ENCODE measurements at regions not wholly inside any gene's neighbourhood (a gene's known extent, or its start where the extent isn't known, plus 50 kb on each side); places are given as distances from the start of the nearest gene placed in this dataset.

- Histone ChIP-seq H3K4me3 (no peak overlapping the region), H3K36me3 (no peaks in the 10 kb centered on the region), H3K27ac (no peak overlapping the region), H3K9me3 (no peaks in the 10 kb centered on the region), H3K4me1 (replicated peaks) (no peaks in the 10 kb centered on the region), H3K27me3 (replicated peaks; ENCODE audit: insufficient read depth) (no peaks in the 10 kb centered on the region)
- intact Hi-C loops (cut with DNase I) = no loop called here
- 80% methylated on average over 7 of the region's 7 CpGs for WGBS
- TF ChIP-seq CTCF (IDR thresholded peaks at IDR 0.05) = no peak
- TF ChIP-seq POLR2A (IDR thresholded peaks at IDR 0.05) = no peak
- TF ChIP-seq POLR2AphosphoS5 (IDR thresholded peaks at IDR 0.05) = no peak
- DNase-seq (ENCODE audit: low spot score) = no peak
Measured at GRCh38 chr22:19595532-19595931, 71.3 kb upstream of the CLDN5 start.

- no peaks in the 10 kb centered on the region for H3K9me3 ChIP-seq
- no peaks in the 10 kb centered on the region for H3K4me1 ChIP-seq (replicated peaks)
- H3K36me3 ChIP-seq = no peaks in the 10 kb centered on the region
- DNase-seq (ENCODE audit: low spot score) = no peak
- H3K27me3 ChIP-seq (replicated peaks; ENCODE audit: insufficient read depth) = no peaks in the 10 kb centered on the region
- intact Hi-C loops (cut with DNase I) = no loop called here
- no peak overlapping the region for H3K4me3 ChIP-seq
- 77% methylated on average over 20 of the region's 20 CpGs for WGBS
- no peak for TF ChIP-seq CTCF (IDR thresholded peaks at IDR 0.05)
- TF ChIP-seq POLR2A (IDR thresholded peaks at IDR 0.05) = no peak
- TF ChIP-seq POLR2AphosphoS5 (IDR thresholded peaks at IDR 0.05) = no peak
- H3K27ac ChIP-seq = no peak overlapping the region
Measured at GRCh38 chr22:19596680-19597398, 72.6 kb upstream of the CLDN5 start.

GRCh38 chr22:19597399-19597735 lies 73.2 kb upstream of the CLDN5 start:
- no peak for TF ChIP-seq CTCF (IDR thresholded peaks at IDR 0.05)
- TF ChIP-seq POLR2A (IDR thresholded peaks at IDR 0.05) = no peak
- TF ChIP-seq POLR2AphosphoS5 (IDR thresholded peaks at IDR 0.05) = peak; percentile 3

GRCh38 chr22:19598054-19598855 lies 74.0 kb upstream of the CLDN5 start:
- no peak overlapping the region for H3K4me3 ChIP-seq
- 73% methylated on average over 10 of the region's 10 CpGs for WGBS
- DNase-seq (ENCODE audit: low spot score) = no peak
- H3K27ac ChIP-seq = no peak overlapping the region
- no peaks in the 10 kb centered on the region for H3K36me3 ChIP-seq
- H3K27me3 ChIP-seq (replicated peaks; ENCODE audit: insufficient read depth) = no peaks in the 10 kb centered on the region
- intact Hi-C loops (cut with DNase I) = no loop called here
- H3K9me3 ChIP-seq = no peaks in the 10 kb centered on the region
- H3K4me1 ChIP-seq (replicated peaks) = no peaks in the 10 kb centered on the region
- TF ChIP-seq CTCF (IDR thresholded peaks at IDR 0.05) (no peak), POLR2A (IDR thresholded peaks at IDR 0.05) (no peak), POLR2AphosphoS5 (IDR thresholded peaks at IDR 0.05) (no peak)

More at GRCh38 chr22:19597399-19597735, 73.2 kb upstream of the CLDN5 start:
- intact Hi-C loops (cut with DNase I) = no loop called here
- Histone ChIP-seq H3K9me3 (no peaks in the 10 kb centered on the region), H3K36me3 (no peaks in the 10 kb centered on the region), H3K4me1 (replicated peaks) (no peaks in the 10 kb centered on the region), H3K4me3 (no peak overlapping the region), H3K27me3 (replicated peaks; ENCODE audit: insufficient read depth) (no peaks in the 10 kb centered on the region), H3K27ac (no peak overlapping the region)
- DNase-seq (ENCODE audit: low spot score) = no peak
- 66% methylated on average over 7 of the region's 7 CpGs for WGBS
